DND-41 (cell line): ENCODE measurements at regions not wholly inside any gene's neighbourhood (a gene's known extent, or its start where the extent isn't known, plus 50 kb on each side); places are given as distances from the start of the nearest gene placed in this dataset.
"Not testable (repeated sequence)": the region's sequence is repeated elsewhere in the genome, so short reads cannot be mapped to it uniquely, and the experiment has no call there.

Experiments used
- EZH2 ChIP-seq: IDR thresholded peaks from 3 replicates; pipeline ENCODE4 v1.6.1; 2012; ENCODE audit warnings: borderline replicate concordance, low read depth, mild to moderate bottlenecking, moderate library complexity, low read length, inconsistent platforms; ENCODE audit not compliant: severe bottlenecking
- TF ChIP-seq, protein P1 (sequence below): IDR thresholded peaks from 2 replicates; pipeline ENCODE4 v1.5.1; 2012; ENCODE audit warnings: borderline replicate concordance, low read length, moderate library complexity, mild to moderate bottlenecking; ENCODE audit not compliant: poor library complexity, severe bottlenecking; ENCODE audit errors: extremely low read depth

- TF ChIP-seq, protein P1, sequence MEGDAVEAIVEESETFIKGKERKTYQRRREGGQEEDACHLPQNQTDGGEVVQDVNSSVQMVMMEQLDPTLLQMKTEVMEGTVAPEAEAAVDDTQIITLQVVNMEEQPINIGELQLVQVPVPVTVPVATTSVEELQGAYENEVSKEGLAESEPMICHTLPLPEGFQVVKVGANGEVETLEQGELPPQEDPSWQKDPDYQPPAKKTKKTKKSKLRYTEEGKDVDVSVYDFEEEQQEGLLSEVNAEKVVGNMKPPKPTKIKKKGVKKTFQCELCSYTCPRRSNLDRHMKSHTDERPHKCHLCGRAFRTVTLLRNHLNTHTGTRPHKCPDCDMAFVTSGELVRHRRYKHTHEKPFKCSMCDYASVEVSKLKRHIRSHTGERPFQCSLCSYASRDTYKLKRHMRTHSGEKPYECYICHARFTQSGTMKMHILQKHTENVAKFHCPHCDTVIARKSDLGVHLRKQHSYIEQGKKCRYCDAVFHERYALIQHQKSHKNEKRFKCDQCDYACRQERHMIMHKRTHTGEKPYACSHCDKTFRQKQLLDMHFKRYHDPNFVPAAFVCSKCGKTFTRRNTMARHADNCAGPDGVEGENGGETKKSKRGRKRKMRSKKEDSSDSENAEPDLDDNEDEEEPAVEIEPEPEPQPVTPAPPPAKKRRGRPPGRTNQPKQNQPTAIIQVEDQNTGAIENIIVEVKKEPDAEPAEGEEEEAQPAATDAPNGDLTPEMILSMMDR = not testable (repeated sequence)
- not testable (repeated sequence) for TF ChIP-seq EZH2
These were observed 362.7 kb upstream of the ATXN7L3B start for GRCh38 chr12:74174961-74175360.
